Neural cell (in vitro differentiated cells): ENCODE measurements at regions not wholly inside any gene's neighbourhood (a gene's known extent, or its start where the extent isn't known, plus 50 kb on each side); places are given as distances from the start of the nearest gene placed in this dataset.

Experiments used
- CTCF ChIP-seq: fragments of 450-650 bp; IDR thresholded peaks from 2 replicates; pipeline ENCODE4 v1.5.1; 2014; ENCODE audit warnings: antibody characterized with exemption, mild to moderate bottlenecking, moderate library complexity; ENCODE audit not compliant: poor library complexity, severe bottlenecking
- EZH2 ChIP-seq: fragments of 200-600, 300-800 bp; shearing (Covaris generic), sonication (generic); IDR thresholded peaks from 2 replicates; pipeline ENCODE4 v1.6.1; 2014; ENCODE audit warnings: antibody characterized with exemption, low read length, borderline replicate concordance, mild to moderate bottlenecking; ENCODE audit not compliant: insufficient read depth, poor library complexity, severe bottlenecking
- POLR2AphosphoS5 ChIP-seq: IDR thresholded peaks from 2 replicates; pipeline ENCODE4 v1.6.1; 2012
- RAD21 ChIP-seq: fragments of 450-650 bp; conservative IDR thresholded peaks from 2 replicates; pipeline ENCODE4 v1.6.1; 2014; ENCODE audit warnings: antibody characterized with exemption, mild to moderate bottlenecking, moderate library complexity
- SMC3 ChIP-seq: fragments of 450-650 bp; conservative IDR thresholded peaks from 2 replicates; pipeline ENCODE4 v1.6.1; 2014; ENCODE audit warnings: antibody characterized with exemption, mild to moderate bottlenecking, moderate library complexity; ENCODE audit not compliant: poor library complexity
- TAF1 ChIP-seq: IDR thresholded peaks from 2 replicates; pipeline ENCODE4 v1.6.1; 2012; ENCODE audit warnings: low read depth
- TF ChIP-seq, protein P1 (sequence below): IDR thresholded peaks from 2 replicates; pipeline ENCODE4 v1.6.1; 2012; ENCODE audit warnings: borderline replicate concordance

- TF ChIP-seq, protein P1, sequence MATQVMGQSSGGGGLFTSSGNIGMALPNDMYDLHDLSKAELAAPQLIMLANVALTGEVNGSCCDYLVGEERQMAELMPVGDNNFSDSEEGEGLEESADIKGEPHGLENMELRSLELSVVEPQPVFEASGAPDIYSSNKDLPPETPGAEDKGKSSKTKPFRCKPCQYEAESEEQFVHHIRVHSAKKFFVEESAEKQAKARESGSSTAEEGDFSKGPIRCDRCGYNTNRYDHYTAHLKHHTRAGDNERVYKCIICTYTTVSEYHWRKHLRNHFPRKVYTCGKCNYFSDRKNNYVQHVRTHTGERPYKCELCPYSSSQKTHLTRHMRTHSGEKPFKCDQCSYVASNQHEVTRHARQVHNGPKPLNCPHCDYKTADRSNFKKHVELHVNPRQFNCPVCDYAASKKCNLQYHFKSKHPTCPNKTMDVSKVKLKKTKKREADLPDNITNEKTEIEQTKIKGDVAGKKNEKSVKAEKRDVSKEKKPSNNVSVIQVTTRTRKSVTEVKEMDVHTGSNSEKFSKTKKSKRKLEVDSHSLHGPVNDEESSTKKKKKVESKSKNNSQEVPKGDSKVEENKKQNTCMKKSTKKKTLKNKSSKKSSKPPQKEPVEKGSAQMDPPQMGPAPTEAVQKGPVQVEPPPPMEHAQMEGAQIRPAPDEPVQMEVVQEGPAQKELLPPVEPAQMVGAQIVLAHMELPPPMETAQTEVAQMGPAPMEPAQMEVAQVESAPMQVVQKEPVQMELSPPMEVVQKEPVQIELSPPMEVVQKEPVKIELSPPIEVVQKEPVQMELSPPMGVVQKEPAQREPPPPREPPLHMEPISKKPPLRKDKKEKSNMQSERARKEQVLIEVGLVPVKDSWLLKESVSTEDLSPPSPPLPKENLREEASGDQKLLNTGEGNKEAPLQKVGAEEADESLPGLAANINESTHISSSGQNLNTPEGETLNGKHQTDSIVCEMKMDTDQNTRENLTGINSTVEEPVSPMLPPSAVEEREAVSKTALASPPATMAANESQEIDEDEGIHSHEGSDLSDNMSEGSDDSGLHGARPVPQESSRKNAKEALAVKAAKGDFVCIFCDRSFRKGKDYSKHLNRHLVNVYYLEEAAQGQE, result no peak
- TF ChIP-seq CTCF, result no peak
- no peak for TF ChIP-seq SMC3
- no peak for TF ChIP-seq POLR2AphosphoS5
- TF ChIP-seq RAD21, result no peak
- no peak for TF ChIP-seq EZH2
- no peak for TF ChIP-seq TAF1
Observed at GRCh38 chrX:73979551-73980131, 127.1 kb upstream of the XIST start.
